ENCODE measurements at regions not wholly inside any gene's neighbourhood (a gene's known extent, or its start where the extent isn't known, plus 50 kb on each side); places are given as distances from the start of the nearest gene placed in this dataset.

- TF ChIP-seq, protein P1, sequence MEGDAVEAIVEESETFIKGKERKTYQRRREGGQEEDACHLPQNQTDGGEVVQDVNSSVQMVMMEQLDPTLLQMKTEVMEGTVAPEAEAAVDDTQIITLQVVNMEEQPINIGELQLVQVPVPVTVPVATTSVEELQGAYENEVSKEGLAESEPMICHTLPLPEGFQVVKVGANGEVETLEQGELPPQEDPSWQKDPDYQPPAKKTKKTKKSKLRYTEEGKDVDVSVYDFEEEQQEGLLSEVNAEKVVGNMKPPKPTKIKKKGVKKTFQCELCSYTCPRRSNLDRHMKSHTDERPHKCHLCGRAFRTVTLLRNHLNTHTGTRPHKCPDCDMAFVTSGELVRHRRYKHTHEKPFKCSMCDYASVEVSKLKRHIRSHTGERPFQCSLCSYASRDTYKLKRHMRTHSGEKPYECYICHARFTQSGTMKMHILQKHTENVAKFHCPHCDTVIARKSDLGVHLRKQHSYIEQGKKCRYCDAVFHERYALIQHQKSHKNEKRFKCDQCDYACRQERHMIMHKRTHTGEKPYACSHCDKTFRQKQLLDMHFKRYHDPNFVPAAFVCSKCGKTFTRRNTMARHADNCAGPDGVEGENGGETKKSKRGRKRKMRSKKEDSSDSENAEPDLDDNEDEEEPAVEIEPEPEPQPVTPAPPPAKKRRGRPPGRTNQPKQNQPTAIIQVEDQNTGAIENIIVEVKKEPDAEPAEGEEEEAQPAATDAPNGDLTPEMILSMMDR (IDR thresholded peaks at IDR 0.05; ENCODE audit: insufficient read depth, low read length, poor library complexity, severe bottlenecking): no peak
- TF ChIP-seq EZH2phosphoT487 (conservative IDR thresholded peaks at IDR 0.05; ENCODE audit: low read length): no peak
Observed at GRCh38 chr6:56741472-56741871, 98.8 kb upstream of the DST start.
